NB4 (cell line): ENCODE measurements at regions not wholly inside any gene's neighbourhood (a gene's known extent, or its start where the extent isn't known, plus 50 kb on each side); places are given as distances from the start of the nearest gene placed in this dataset.

Source experiments
- DNase-seq: peaks from one replicate; pipeline ENCODE4 v3.0.0; 2010; ENCODE audit warnings: low read depth
- H3K4me3 ChIP-seq: one replicate; pipeline ENCODE4 v1.5.1; 2011; ENCODE audit warnings: mild to moderate bottlenecking, low read depth, low read length, moderate library complexity
- CTCF ChIP-seq: IDR thresholded peaks from one replicate; pipeline ENCODE4 v1.5.1; 2012; ENCODE audit warnings: low read depth, low read length
- MAX ChIP-seq: IDR thresholded peaks from 2 replicates; pipeline ENCODE4 v1.6.1; 2011; ENCODE audit warnings: low read depth, low read length
- MYC ChIP-seq: IDR thresholded peaks from 2 replicates; pipeline ENCODE4 v1.6.1; 2011; ENCODE audit warnings: low read depth, low read length
- POLR2A ChIP-seq: IDR thresholded peaks from 2 replicates; pipeline ENCODE4 v1.6.1; 2011; ENCODE audit warnings: mild to moderate bottlenecking; ENCODE audit not compliant: insufficient read length; ENCODE audit errors: extremely low read depth

- H3K4me3 ChIP-seq = no peak overlapping the region
- TF ChIP-seq POLR2A (no peak), CTCF (no peak), MAX (no peak), MYC (no peak)
- DNase-seq = no peak
Observed at GRCh38 chr7:31398815-31399214, 58.3 kb upstream of the NEUROD6 start.

- DNase-seq = no peak
- H3K4me3 ChIP-seq = no peak overlapping the region
- TF ChIP-seq POLR2A (no peak), MYC (no peak), MAX (no peak), CTCF (no peak)
Observed at GRCh38 chr7:31407178-31407676, 66.7 kb upstream of the NEUROD6 start.

- DNase-seq = no peak
- H3K4me3 ChIP-seq = no peak overlapping the region
- TF ChIP-seq CTCF = no peak
- TF ChIP-seq MYC = no peak
- TF ChIP-seq POLR2A = no peak
- TF ChIP-seq MAX = no peak
Observed at GRCh38 chr7:31408140-31408729, 67.7 kb upstream of the NEUROD6 start.

GRCh38 chr7:31410265-31410664, 69.7 kb upstream of the NEUROD6 start:
- no peak overlapping the region for H3K4me3 ChIP-seq
- TF ChIP-seq MAX (no peak), POLR2A (no peak), MYC (no peak)
- DNase-seq = no peak

GRCh38 chr7:31411416-31411815, 70.9 kb upstream of the NEUROD6 start:
- no peak for DNase-seq
- TF ChIP-seq MAX (no peak), MYC (no peak), CTCF (no peak), POLR2A (no peak)
- H3K4me3 ChIP-seq = no peak overlapping the region

- no peak for DNase-seq
- no peak overlapping the region for H3K4me3 ChIP-seq
- no peak for TF ChIP-seq MAX
- no peak for TF ChIP-seq CTCF
- TF ChIP-seq MYC = no peak
- TF ChIP-seq POLR2A = no peak
Observed at GRCh38 chr7:31413766-31414165, 73.2 kb upstream of the NEUROD6 start.
